BE2C (cell line): ENCODE measurements at regions not wholly inside any gene's neighbourhood (a gene's known extent, or its start where the extent isn't known, plus 50 kb on each side); places are given as distances from the start of the nearest gene placed in this dataset.
"Not testable (repeated sequence)": the region's sequence is repeated elsewhere in the genome, so short reads cannot be mapped to it uniquely, and the experiment has no call there.

Experiments
- DNase-seq: peaks from one replicate; pipeline ENCODE4 v3.0.0-alpha.2; 2020
- H3K27me3 ChIP-seq: fragments of 250-450 bp; sonication (Bioruptor Pico); 2 replicates; pipeline ENCODE4 v1.5.1; 2020; ENCODE audit warnings: mild to moderate bottlenecking
- H3K36me3 ChIP-seq: fragments of 250-450 bp; sonication (Bioruptor Pico); 2 replicates; pipeline ENCODE4 v1.5.1; 2020; ENCODE audit warnings: mild to moderate bottlenecking
- H3K4me1 ChIP-seq: fragments of 250-450 bp; sonication (Bioruptor Pico); 2 replicates; pipeline ENCODE4 v1.5.1; 2020
- H3K4me3 ChIP-seq: 2 replicates; pipeline ENCODE4 v1.5.1; 2011; ENCODE audit warnings: low read depth, low read length
- H3K9me3 ChIP-seq: fragments of 250-450 bp; sonication (Bioruptor Pico); 2 replicates; pipeline ENCODE4 v1.5.1; 2020
- CTCF ChIP-seq: IDR thresholded peaks from 2 replicates; pipeline ENCODE4 v1.5.1; 2012; ENCODE audit warnings: mild to moderate bottlenecking, low read depth, low read length

GRCh38 chr4:162782096-162782777, 384.5 kb downstream of the NAF1 start:
- no peaks in the 10 kb centered on the region for H3K4me1 ChIP-seq
- no peaks in the 10 kb centered on the region for H3K36me3 ChIP-seq
- no peak for TF ChIP-seq CTCF
- no peaks in the 10 kb centered on the region for H3K9me3 ChIP-seq
- H3K4me3 ChIP-seq, result no peak overlapping the region
- no peaks in the 10 kb centered on the region for H3K27me3 ChIP-seq
- no peak for DNase-seq

- no peaks in the 10 kb centered on the region for H3K27me3 ChIP-seq
- H3K4me1 ChIP-seq, result no peaks in the 10 kb centered on the region
- DNase-seq, result no peak
- no peak overlapping the region for H3K4me3 ChIP-seq
- TF ChIP-seq CTCF, result no peak
- H3K36me3 ChIP-seq, result no peaks in the 10 kb centered on the region
- H3K9me3 ChIP-seq, result no peaks in the 10 kb centered on the region
These were observed 395.8 kb downstream of the NAF1 start for GRCh38 chr4:162770761-162771490.

- Histone ChIP-seq H3K27me3 (no peaks in the 10 kb centered on the region), H3K4me1 (no peaks in the 10 kb centered on the region), H3K9me3 (no peaks in the 10 kb centered on the region), H3K36me3 (no peaks in the 10 kb centered on the region), H3K4me3 (no peak overlapping the region)
- TF ChIP-seq CTCF, result no peak
- DNase-seq, result no peak
These were observed 399.6 kb downstream of the NAF1 start for GRCh38 chr4:162767083-162767482.

- no peak for DNase-seq
These were observed 404.7 kb downstream of the NAF1 start for GRCh38 chr4:162761965-162762364.

GRCh38 chr4:162740228-162740627, 426.5 kb downstream of the NAF1 start:
- H3K27me3 ChIP-seq, DNase-seq, H3K36me3 ChIP-seq, H3K4me1 ChIP-seq, H3K9me3 ChIP-seq, H3K4me3 ChIP-seq: not testable (repeated sequence)

More at GRCh38 chr4:162761965-162762364, 404.7 kb downstream of the NAF1 start:
- Histone ChIP-seq H3K27me3 (no peaks in the 10 kb centered on the region), H3K9me3 (no peaks in the 10 kb centered on the region), H3K4me1 (no peaks in the 10 kb centered on the region), H3K4me3 (no peak overlapping the region), H3K36me3 (no peaks in the 10 kb centered on the region)
- TF ChIP-seq CTCF, result no peak

- H3K4me3 ChIP-seq, H3K36me3 ChIP-seq, H3K27me3 ChIP-seq, DNase-seq, H3K9me3 ChIP-seq, H3K4me1 ChIP-seq: not testable (repeated sequence)
These were observed 427.1 kb downstream of the NAF1 start for GRCh38 chr4:162739596-162739995.

GRCh38 chr4:162732876-162733275, 433.8 kb downstream of the NAF1 start:
- no peaks in the 10 kb centered on the region for H3K4me1 ChIP-seq
- TF ChIP-seq CTCF, result no peak
- H3K9me3 ChIP-seq, result no peaks in the 10 kb centered on the region
- DNase-seq, result no peak
- H3K36me3 ChIP-seq, result no peaks in the 10 kb centered on the region
- H3K27me3 ChIP-seq, result no peaks in the 10 kb centered on the region
- H3K4me3 ChIP-seq, result no peak overlapping the region
